Right lobe of liver (tissue), 4 donors: ENCODE measurements at regions not wholly inside any gene's neighbourhood (a gene's known extent, or its start where the extent isn't known, plus 50 kb on each side); places are given as distances from the start of the nearest gene placed in this dataset.

Source experiments
- POLR2A ChIP-seq: fragments of 450-650 bp; IDR thresholded peaks from one replicate; pipeline ENCODE4 v1.6.1; 2017; ENCODE audit warnings: antibody characterized with exemption, mild to moderate bottlenecking
- TF ChIP-seq, protein P1 (sequence below), 4 donors: fragments of 200-600 bp in 3 of 4; fragments of 450-650 bp in 1 of 4; IDR thresholded peaks; one replicate each; pipeline versions ENCODE4 v1.5.1 to v1.8.0; 2016 to 2022; ENCODE audit warnings: antibody characterized with exemption in 4 of 4, mild to moderate bottlenecking in 2 of 4
- donor health status: DM: no; HTN: no; CAD: no.
- donor health status: DM: no; HTN: no; CAD: no.
- donor health status: DM: no; HTN: yes; CAD: no.

DNA sequence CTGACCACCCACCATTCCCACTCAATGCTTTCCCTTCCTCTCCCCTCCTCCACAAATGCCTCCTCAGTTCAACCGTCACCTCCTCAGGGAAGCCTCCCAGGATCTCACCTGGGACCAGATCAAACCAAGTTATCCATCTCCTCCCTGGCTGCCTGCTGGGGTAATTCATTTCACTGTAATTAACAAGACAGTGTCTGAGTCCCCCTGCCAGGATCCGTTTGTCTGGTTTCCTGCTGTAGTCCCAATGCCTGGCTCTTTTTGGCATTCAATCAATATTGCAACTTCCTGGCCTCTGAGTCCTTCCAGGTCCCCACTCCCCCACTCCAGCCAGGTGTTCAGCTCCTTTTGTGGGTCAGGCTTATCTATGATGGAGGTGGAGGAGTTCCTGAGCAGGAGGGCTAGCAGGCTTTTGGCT is 687.7 kb downstream of the PTPRU start:
- TF ChIP-seq, protein P1, sequence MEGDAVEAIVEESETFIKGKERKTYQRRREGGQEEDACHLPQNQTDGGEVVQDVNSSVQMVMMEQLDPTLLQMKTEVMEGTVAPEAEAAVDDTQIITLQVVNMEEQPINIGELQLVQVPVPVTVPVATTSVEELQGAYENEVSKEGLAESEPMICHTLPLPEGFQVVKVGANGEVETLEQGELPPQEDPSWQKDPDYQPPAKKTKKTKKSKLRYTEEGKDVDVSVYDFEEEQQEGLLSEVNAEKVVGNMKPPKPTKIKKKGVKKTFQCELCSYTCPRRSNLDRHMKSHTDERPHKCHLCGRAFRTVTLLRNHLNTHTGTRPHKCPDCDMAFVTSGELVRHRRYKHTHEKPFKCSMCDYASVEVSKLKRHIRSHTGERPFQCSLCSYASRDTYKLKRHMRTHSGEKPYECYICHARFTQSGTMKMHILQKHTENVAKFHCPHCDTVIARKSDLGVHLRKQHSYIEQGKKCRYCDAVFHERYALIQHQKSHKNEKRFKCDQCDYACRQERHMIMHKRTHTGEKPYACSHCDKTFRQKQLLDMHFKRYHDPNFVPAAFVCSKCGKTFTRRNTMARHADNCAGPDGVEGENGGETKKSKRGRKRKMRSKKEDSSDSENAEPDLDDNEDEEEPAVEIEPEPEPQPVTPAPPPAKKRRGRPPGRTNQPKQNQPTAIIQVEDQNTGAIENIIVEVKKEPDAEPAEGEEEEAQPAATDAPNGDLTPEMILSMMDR (IDR thresholded peaks at IDR 0.05): no peak
- TF ChIP-seq POLR2A: no peak
